ENCODE measurements at regions not wholly inside any gene's neighbourhood (a gene's known extent, or its start where the extent isn't known, plus 50 kb on each side); places are given as distances from the start of the nearest gene placed in this dataset.

GRCh38 chr6:22399693-22400092 lies 102.9 kb upstream of the PRL start:
- TF ChIP-seq CTCF (IDR thresholded peaks at IDR 0.05) (no peak), ZFX (IDR thresholded peaks at IDR 0.05; ENCODE audit: borderline replicate concordance) (no peak)
- no peak overlapping the region for H3K27ac ChIP-seq

GRCh38 chr6:22401206-22401605 lies 104.4 kb upstream of the PRL start:
- TF ChIP-seq ZFX (IDR thresholded peaks at IDR 0.05; ENCODE audit: borderline replicate concordance) (no peak), CTCF (IDR thresholded peaks at IDR 0.05) (no peak)
- H3K27ac ChIP-seq, result no peak overlapping the region

GRCh38 chr6:22401932-22402331 lies 105.1 kb upstream of the PRL start:
- H3K27ac ChIP-seq, result no peak overlapping the region
- TF ChIP-seq CTCF (IDR thresholded peaks at IDR 0.05), result no peak

- TF ChIP-seq ZFX (IDR thresholded peaks at IDR 0.05; ENCODE audit: borderline replicate concordance), result no peak
- no peak for TF ChIP-seq CTCF (IDR thresholded peaks at IDR 0.05)
- no peak overlapping the region for H3K27ac ChIP-seq
Observed at GRCh38 chr6:22409486-22409885, 112.7 kb upstream of the PRL start.

GRCh38 chr6:22411376-22412105 lies 114.7 kb upstream of the PRL start:
- no peak for TF ChIP-seq ZFX (IDR thresholded peaks at IDR 0.05; ENCODE audit: borderline replicate concordance)
- no peak for TF ChIP-seq CTCF (IDR thresholded peaks at IDR 0.05)
- no peak overlapping the region for H3K27ac ChIP-seq

GRCh38 chr6:22412994-22413393 lies 116.2 kb upstream of the PRL start:
- no peak overlapping the region for H3K27ac ChIP-seq
- no peak for TF ChIP-seq CTCF (IDR thresholded peaks at IDR 0.05)
- TF ChIP-seq ZFX (IDR thresholded peaks at IDR 0.05; ENCODE audit: borderline replicate concordance), result no peak

GRCh38 chr6:22413681-22414311 lies 117.0 kb upstream of the PRL start:
- no peak for TF ChIP-seq CTCF (IDR thresholded peaks at IDR 0.05)
- no peak for TF ChIP-seq ZFX (IDR thresholded peaks at IDR 0.05; ENCODE audit: borderline replicate concordance)
- H3K27ac ChIP-seq, result no peak overlapping the region
